HG03108 (cell line): ENCODE measurements at regions not wholly inside any gene's neighbourhood (a gene's known extent, or its start where the extent isn't known, plus 50 kb on each side); places are given as distances from the start of the nearest gene placed in this dataset.

ENCODE experiments used
- ATAC-seq: cut with Tn5 transposase; IDR thresholded peaks from one replicate; pipeline ENCODE4 v1.9.1; 2021; ENCODE audit warnings: moderate library complexity; ENCODE audit not compliant: unreplicated experiment

- no peak for ATAC-seq
Observed at GRCh38 chr18:78021196-78021595, 771.5 kb downstream of the GALR1 start.

- ATAC-seq = no peak
Observed at GRCh38 chr18:78031589-78031988, 781.9 kb downstream of the GALR1 start.

GRCh38 chr18:78031991-78032390 is 782.3 kb downstream of the GALR1 start:
- no peak for ATAC-seq

- no peak for ATAC-seq
Observed at GRCh38 chr18:78032574-78032973, 782.9 kb downstream of the GALR1 start.

- ATAC-seq = no peak
Observed at GRCh38 chr18:78034755-78035154, 785.1 kb downstream of the GALR1 start.

- no peak for ATAC-seq
Observed at GRCh38 chr18:78041218-78041617, 791.6 kb downstream of the GALR1 start.

- no peak for ATAC-seq
Observed at GRCh38 chr18:78046631-78047030, 797.0 kb downstream of the GALR1 start.

- ATAC-seq = no peak
Observed at GRCh38 chr18:78049281-78049680, 799.6 kb downstream of the GALR1 start.

- ATAC-seq = no peak
Observed at GRCh38 chr18:78054801-78055200, 805.2 kb downstream of the GALR1 start.

- ATAC-seq = no peak
Observed at GRCh38 chr18:78056011-78056410, 806.4 kb downstream of the GALR1 start.

- ATAC-seq = no peak
Observed at GRCh38 chr18:78069784-78070664, 820.4 kb downstream of the GALR1 start.

- no peak for ATAC-seq
Observed at GRCh38 chr18:78071166-78071710, 821.6 kb downstream of the GALR1 start.

- no peak for ATAC-seq
Observed at GRCh38 chr18:78071776-78072175, 822.1 kb downstream of the GALR1 start.

GRCh38 chr18:78072375-78072774 is 822.7 kb downstream of the GALR1 start:
- ATAC-seq = no peak

- ATAC-seq = no peak
Observed at GRCh38 chr18:78073275-78073674, 823.6 kb downstream of the GALR1 start.

GRCh38 chr18:78074400-78075020 is 824.9 kb downstream of the GALR1 start:
- ATAC-seq = no peak

GRCh38 chr18:78080081-78080480 is 830.4 kb downstream of the GALR1 start:
- no peak for ATAC-seq

- no peak for ATAC-seq
Observed at GRCh38 chr18:78080761-78081160, 831.1 kb downstream of the GALR1 start.

- ATAC-seq = no peak
Observed at GRCh38 chr18:78082816-78083215, 833.2 kb downstream of the GALR1 start.

- no peak for ATAC-seq
Observed at GRCh38 chr18:78085241-78086185, 835.9 kb downstream of the GALR1 start.

GRCh38 chr18:78086931-78087330 is 837.3 kb downstream of the GALR1 start:
- no peak for ATAC-seq
